ENCODE measurements at regions not wholly inside any gene's neighbourhood (a gene's known extent, or its start where the extent isn't known, plus 50 kb on each side); places are given as distances from the start of the nearest gene placed in this dataset.

DNA sequence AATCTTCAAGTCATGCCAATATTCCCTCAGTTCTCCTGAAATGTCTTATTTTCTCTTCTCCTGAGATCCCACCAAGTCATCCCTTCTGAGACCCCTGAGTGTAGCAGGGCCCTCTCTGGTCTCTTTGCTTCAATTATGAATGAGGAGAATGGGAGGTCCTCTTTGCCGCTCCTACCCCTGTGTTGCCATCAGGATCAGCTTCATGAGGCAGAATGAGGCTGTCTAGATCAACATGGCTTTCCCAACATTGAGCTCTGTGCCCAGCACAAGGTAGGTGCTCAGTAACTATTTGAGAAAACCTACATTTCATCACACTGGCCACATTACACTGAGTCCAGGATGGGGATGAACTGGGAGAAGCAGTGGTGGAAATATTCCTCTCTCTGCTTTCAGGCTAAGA is 107.2 kb downstream of the ZNF280B start:
- Histone ChIP-seq H3K27me3 (ENCODE audit: control insufficient read depth, insufficient read depth, low read length, poor library complexity, severe bottlenecking) (peaks cover 86% of the 10 kb centered on the region), H3K4me3 (ENCODE audit: insufficient read depth, low read depth, low read length) (no peak overlapping the region)

DNA sequence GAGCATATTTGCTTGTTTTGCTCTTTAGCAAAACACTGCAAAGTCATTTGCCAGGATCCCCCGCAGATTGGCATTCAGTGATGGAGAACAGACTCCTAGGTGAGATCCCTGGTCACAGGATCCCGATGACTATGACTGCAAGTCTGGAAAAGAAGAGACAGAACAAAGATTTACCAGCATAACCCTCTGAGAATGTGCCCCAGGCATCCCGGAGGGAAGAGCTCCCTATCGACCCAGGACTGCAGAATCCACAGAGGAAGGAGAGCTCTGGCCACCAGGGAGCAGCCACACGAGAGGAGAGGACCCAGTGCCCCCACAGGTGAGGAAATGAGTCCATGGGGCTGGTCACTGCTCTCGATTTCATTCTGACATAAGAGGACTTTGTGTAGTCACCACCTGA is 105.2 kb downstream of the ZNF280B start:
- H3K9me3 ChIP-seq (ENCODE audit: control insufficient read depth, low read length), result no peaks in the 10 kb centered on the region
- peaks cover 86% of the 10 kb centered on the region for H3K27me3 ChIP-seq (ENCODE audit: control insufficient read depth, insufficient read depth, low read length, poor library complexity, severe bottlenecking)
- H3K4me1 ChIP-seq (ENCODE audit: control insufficient read depth, insufficient read depth, low read length), result no peaks in the 10 kb centered on the region
- H3K27ac ChIP-seq (ENCODE audit: insufficient read depth, low read depth, low read length, poor library complexity, severe bottlenecking), result no peak overlapping the region
- no peak overlapping the region for H3K4me3 ChIP-seq (ENCODE audit: insufficient read depth, low read depth, low read length)
- 60 to 62% methylated on average over 6 of the region's 6 CpGs for WGBS, 2 experiments
- no peaks in the 10 kb centered on the region for H3K36me3 ChIP-seq (ENCODE audit: control insufficient read depth, insufficient read depth, low read length)

More for the DNA sequence above, 107.2 kb downstream of the ZNF280B start:
- Histone ChIP-seq H3K9me3 (ENCODE audit: control insufficient read depth, low read length) (no peaks in the 10 kb centered on the region), H3K36me3 (ENCODE audit: control insufficient read depth, insufficient read depth, low read length) (no peaks in the 10 kb centered on the region), H3K27ac (ENCODE audit: insufficient read depth, low read depth, low read length, poor library complexity, severe bottlenecking) (no peak overlapping the region), H3K4me1 (ENCODE audit: control insufficient read depth, insufficient read depth, low read length) (peaks cover 10% of the 10 kb centered on the region)
- 81 to 90% methylated on average over 1 of the region's 1 CpG for WGBS, 2 experiments

DNA sequence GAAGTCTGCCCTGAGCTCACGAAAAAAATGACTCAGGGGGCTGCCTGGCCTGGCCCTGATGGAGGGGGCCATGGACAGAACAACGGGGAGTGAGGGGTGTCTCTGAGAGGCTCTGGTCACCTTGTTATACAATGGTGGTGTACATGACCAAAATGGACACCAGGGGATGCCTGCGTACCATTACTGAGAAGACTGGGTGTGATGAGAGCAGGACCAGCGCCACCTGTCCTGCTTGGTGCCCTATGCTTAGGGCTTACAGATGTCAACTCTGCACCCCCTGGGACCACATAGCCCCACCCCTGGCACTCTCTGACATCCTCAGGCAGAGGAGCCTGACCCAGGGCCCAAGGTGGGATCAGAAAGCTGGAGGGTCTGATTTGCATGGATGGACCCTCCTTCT is 104.8 kb downstream of the ZNF280B start:
- H3K9me3 ChIP-seq (ENCODE audit: control insufficient read depth, low read length), result no peaks in the 10 kb centered on the region
- H3K27ac ChIP-seq (ENCODE audit: insufficient read depth, low read depth, low read length, poor library complexity, severe bottlenecking), result no peak overlapping the region
- peaks cover 86% of the 10 kb centered on the region for H3K27me3 ChIP-seq (ENCODE audit: control insufficient read depth, insufficient read depth, low read length, poor library complexity, severe bottlenecking)
- 79 to 86% methylated on average over 4 of the region's 4 CpGs for WGBS, 2 experiments
- no peaks in the 10 kb centered on the region for H3K36me3 ChIP-seq (ENCODE audit: control insufficient read depth, insufficient read depth, low read length)
- no peak overlapping the region for H3K4me3 ChIP-seq (ENCODE audit: insufficient read depth, low read depth, low read length)
- H3K4me1 ChIP-seq (ENCODE audit: control insufficient read depth, insufficient read depth, low read length), result no peaks in the 10 kb centered on the region

DNA sequence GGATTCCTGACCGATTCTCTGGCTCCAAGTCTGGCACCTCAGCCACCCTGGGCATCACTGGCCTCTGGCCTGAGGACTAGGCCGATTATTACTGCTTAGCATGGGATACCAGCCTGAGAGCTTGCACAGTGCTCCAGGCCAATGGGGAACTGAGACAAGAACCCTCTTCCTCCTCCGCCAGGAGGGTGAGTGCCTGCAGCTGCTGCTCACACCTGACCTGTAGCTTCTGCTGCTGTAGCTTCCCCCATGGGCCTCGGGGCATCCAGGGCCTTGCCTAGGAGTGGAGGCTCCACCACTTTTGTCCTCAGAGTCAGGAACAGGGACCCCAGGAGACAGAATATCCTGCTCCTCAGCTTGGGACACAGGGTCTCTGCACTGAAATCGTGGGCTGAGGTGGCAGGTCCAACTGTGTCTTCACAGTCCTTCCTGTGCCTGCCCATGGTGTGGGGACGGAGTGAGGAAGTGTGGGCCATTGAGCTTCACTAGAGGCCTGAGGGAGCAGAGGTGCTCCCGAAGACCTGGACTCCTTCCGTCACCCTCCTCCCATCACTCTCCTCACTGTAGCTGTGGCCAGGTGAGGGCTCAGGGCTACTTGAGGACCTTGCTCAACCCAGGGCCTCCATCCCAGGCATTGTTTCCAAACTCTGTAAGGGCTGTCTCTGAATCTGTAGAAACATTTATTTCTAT is 103.8 kb downstream of the ZNF280B start:
- Histone ChIP-seq H3K27ac (ENCODE audit: insufficient read depth, low read depth, low read length, poor library complexity, severe bottlenecking) (no peak overlapping the region), H3K4me1 (ENCODE audit: control insufficient read depth, insufficient read depth, low read length) (no peaks in the 10 kb centered on the region), H3K4me3 (ENCODE audit: insufficient read depth, low read depth, low read length) (no peak overlapping the region), H3K36me3 (ENCODE audit: control insufficient read depth, insufficient read depth, low read length) (no peaks in the 10 kb centered on the region), H3K27me3 (ENCODE audit: control insufficient read depth, insufficient read depth, low read length, poor library complexity, severe bottlenecking) (peaks cover 86% of the 10 kb centered on the region), H3K9me3 (ENCODE audit: control insufficient read depth, low read length) (no peaks in the 10 kb centered on the region)
- 81 to 90% methylated on average over 8 of the region's 8 CpGs for WGBS, 2 experiments

DNA sequence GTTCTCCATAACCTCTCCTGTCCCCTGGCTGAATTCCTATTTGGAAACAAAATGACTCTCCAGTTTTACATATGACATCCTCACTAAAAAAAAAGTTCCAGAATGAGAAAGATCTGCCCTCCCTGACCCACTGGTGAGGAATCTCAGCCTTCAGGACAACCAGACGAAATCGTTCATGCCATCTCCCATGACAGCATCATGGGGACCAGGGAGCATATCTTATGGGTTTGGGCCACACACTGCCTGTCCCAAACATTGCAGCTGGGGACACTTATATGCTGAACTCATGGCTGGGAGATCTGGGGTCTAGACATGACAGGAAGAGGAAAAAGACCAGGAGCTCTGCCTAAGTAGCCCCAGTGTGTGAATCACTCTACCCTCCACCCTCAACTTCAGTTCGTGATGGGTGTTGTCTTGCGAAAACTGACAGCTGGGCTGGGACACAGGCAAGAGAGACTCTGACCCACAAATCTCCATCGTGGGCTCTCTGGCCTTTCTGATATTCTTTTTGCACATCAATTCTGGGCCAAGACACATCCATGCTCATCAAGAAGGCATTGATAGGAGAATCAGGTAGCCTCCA is 102.0 kb downstream of the ZNF280B start:
- H3K4me1 ChIP-seq (ENCODE audit: control insufficient read depth, insufficient read depth, low read length), result no peaks in the 10 kb centered on the region
- 64 to 66% methylated on average over 5 of the region's 5 CpGs for WGBS, 2 experiments
- no peaks in the 10 kb centered on the region for H3K36me3 ChIP-seq (ENCODE audit: control insufficient read depth, insufficient read depth, low read length)
- no peaks in the 10 kb centered on the region for H3K9me3 ChIP-seq (ENCODE audit: control insufficient read depth, low read length)
- no peak overlapping the region for H3K4me3 ChIP-seq (ENCODE audit: insufficient read depth, low read depth, low read length)
- H3K27me3 ChIP-seq (ENCODE audit: control insufficient read depth, insufficient read depth, low read length, poor library complexity, severe bottlenecking), result peaks cover 80% of the 10 kb centered on the region
- H3K27ac ChIP-seq (ENCODE audit: insufficient read depth, low read depth, low read length, poor library complexity, severe bottlenecking), result no peak overlapping the region

DNA sequence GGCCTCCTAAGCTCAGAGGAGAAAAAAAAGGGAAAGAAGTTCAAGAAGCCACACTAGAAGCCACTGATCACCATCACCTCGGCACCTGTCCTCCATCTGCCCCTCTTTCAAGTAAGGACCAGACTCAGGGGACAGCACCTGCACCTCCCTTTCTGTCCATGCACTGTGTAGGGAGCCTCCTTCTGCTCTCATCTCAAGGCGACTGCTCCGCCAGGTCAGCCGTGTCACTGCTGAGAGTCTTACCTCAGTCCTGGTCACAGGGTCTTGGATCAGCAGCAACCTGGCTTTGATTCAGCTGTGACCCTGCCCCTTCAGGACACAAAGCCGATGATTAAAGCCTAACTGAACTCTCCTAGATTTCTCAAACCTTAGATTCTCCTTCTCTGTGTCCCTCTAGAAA is 101.5 kb downstream of the ZNF280B start:
- Histone ChIP-seq H3K27me3 (ENCODE audit: control insufficient read depth, insufficient read depth, low read length, poor library complexity, severe bottlenecking) (peaks cover 79% of the 10 kb centered on the region), H3K4me3 (ENCODE audit: insufficient read depth, low read depth, low read length) (no peak overlapping the region), H3K27ac (ENCODE audit: insufficient read depth, low read depth, low read length, poor library complexity, severe bottlenecking) (no peak overlapping the region), H3K4me1 (ENCODE audit: control insufficient read depth, insufficient read depth, low read length) (no peaks in the 10 kb centered on the region), H3K9me3 (ENCODE audit: control insufficient read depth, low read length) (no peaks in the 10 kb centered on the region), H3K36me3 (ENCODE audit: control insufficient read depth, insufficient read depth, low read length) (no peaks in the 10 kb centered on the region)
- 79% methylated on average over 5 of the region's 5 CpGs for WGBS, 2 experiments

DNA sequence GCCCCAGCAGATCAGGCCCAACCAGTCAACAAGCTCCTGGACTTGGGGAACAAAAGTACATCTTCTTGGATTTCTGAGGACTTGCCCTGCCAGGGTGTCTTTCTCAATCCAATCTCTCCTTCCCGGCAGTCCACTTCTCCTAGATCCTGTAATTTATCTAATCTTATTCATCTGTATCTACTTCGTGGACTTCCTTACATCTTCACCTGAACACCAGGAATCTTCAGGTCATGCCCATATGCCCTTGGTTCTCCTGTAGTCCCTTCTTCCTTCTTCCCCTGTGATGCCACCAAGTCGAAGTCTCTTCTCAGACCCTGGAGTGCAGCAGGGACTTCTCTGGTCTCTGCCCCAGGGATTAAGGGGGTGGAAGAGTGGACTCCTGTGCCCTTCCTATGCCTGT is 100.3 kb downstream of the ZNF280B start:
- WGBS, 2 experiments, result 66 to 68% methylated on average over 3 of the region's 3 CpGs

DNA sequence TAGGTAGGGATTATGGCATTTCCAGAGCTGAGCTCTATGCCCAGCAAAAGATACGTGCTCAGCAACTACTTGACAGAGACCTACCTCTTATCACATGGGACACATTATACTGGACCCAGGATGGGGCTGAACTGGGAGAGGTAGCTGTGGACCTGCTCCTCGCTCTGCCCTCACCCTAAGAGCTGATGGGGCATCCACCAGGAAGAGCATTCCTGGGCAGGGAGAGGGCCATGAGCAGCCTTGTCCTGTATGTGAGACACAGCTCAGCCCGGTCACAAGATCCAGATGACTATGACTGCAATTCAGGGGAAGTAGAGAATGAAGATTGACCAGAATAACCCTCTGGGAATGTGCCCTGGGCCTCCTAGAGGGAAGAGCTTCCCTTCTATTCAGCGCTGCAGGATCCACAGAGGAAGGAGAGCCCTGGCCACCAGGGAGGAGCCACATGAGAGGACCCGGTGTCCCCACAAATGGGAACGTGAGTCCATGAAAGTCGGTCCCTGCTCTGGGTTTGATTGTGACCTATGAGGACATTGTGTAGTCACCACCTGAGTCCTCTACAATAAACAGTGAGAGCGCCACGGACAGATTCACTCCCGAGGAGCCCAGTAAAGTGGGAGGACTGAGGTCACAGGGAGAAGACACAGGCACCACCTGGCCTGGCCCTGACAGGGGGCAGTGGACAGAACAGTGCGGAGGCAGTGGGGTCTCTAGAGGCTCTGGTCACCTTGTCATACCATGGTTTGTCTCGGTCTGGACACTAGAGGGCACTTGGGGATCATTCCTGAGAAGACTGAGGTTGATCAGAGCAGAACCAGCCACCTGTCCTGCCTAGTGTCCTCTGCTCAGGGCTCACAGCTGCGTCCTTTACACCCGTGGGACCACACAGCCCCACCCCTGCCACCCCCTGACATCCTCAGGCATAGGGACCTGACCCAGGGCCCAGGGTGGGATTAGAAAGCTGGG is 99.5 kb downstream of the ZNF280B start:
- WGBS, 2 experiments, result 49 to 51% methylated on average over 13 to 14 of the region's 14 CpGs
- H3K27me3 ChIP-seq (ENCODE audit: control insufficient read depth, insufficient read depth, low read length, poor library complexity, severe bottlenecking), result peaks cover 90% of the 10 kb centered on the region
- no peaks in the 10 kb centered on the region for H3K36me3 ChIP-seq (ENCODE audit: control insufficient read depth, insufficient read depth, low read length)
- no peaks in the 10 kb centered on the region for H3K4me1 ChIP-seq (ENCODE audit: control insufficient read depth, insufficient read depth, low read length)
- H3K4me3 ChIP-seq (ENCODE audit: insufficient read depth, low read depth, low read length), result no peak overlapping the region
- H3K9me3 ChIP-seq (ENCODE audit: control insufficient read depth, low read length), result no peaks in the 10 kb centered on the region
- no peak overlapping the region for H3K27ac ChIP-seq (ENCODE audit: insufficient read depth, low read depth, low read length, poor library complexity, severe bottlenecking)

More for the DNA sequence above, 100.3 kb downstream of the ZNF280B start:
- Histone ChIP-seq H3K27ac (ENCODE audit: insufficient read depth, low read depth, low read length, poor library complexity, severe bottlenecking) (no peak overlapping the region), H3K4me3 (ENCODE audit: insufficient read depth, low read depth, low read length) (no peak overlapping the region), H3K36me3 (ENCODE audit: control insufficient read depth, insufficient read depth, low read length) (no peaks in the 10 kb centered on the region), H3K4me1 (ENCODE audit: control insufficient read depth, insufficient read depth, low read length) (no peaks in the 10 kb centered on the region), H3K9me3 (ENCODE audit: control insufficient read depth, low read length) (no peaks in the 10 kb centered on the region), H3K27me3 (ENCODE audit: control insufficient read depth, insufficient read depth, low read length, poor library complexity, severe bottlenecking) (peaks cover 87% of the 10 kb centered on the region)

DNA sequence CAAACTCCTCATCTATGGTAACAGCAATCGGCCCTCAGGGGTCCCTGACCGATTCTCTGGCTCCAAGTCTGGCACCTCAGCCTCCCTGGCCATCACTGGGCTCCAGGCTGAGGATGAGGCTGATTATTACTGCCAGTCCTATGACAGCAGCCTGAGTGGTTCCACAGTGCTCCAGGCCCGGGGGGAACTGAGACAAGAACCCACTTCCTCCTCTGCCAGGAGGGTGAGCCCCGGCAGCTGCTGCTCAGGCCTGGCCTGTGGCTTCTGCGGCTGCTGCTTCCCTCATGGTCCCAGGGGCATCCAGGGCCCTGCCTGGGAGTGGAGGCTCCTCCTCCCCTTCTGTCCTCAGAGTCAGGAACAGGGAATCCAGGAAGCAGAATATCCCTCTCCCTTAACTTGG is 98.4 kb downstream of the ZNF280B start:
- Histone ChIP-seq H3K4me1 (ENCODE audit: control insufficient read depth, insufficient read depth, low read length) (no peaks in the 10 kb centered on the region), H3K9me3 (ENCODE audit: control insufficient read depth, low read length) (no peaks in the 10 kb centered on the region), H3K27ac (ENCODE audit: insufficient read depth, low read depth, low read length, poor library complexity, severe bottlenecking) (no peak overlapping the region), H3K36me3 (ENCODE audit: control insufficient read depth, insufficient read depth, low read length) (no peaks in the 10 kb centered on the region), H3K4me3 (ENCODE audit: insufficient read depth, low read depth, low read length) (no peak overlapping the region), H3K27me3 (ENCODE audit: control insufficient read depth, insufficient read depth, low read length, poor library complexity, severe bottlenecking) (peaks cover 92% of the 10 kb centered on the region)
- 78 to 82% methylated on average over 5 of the region's 5 CpGs for WGBS, 2 experiments

DNA sequence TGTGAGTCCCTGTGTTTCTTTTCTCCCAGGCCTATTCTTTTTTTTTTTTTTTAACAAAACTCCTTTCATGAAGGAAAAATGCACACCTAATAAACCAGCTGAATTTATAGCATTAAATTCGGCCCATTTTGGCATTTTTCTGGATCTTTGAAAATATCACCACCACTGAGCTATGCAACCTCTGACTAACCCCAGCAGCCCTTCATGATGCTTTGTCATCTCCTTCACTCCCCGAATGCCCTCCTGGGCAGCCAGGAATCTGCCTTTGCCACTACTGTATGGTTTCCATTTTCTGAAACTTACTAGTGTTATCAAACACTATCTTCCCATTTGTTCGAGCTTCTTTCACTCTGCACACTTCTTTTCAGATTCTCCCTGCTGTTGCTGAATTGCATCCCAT is 97.9 kb downstream of the ZNF280B start:
- no peak overlapping the region for H3K27ac ChIP-seq (ENCODE audit: insufficient read depth, low read depth, low read length, poor library complexity, severe bottlenecking)
- peaks cover 92% of the 10 kb centered on the region for H3K27me3 ChIP-seq (ENCODE audit: control insufficient read depth, insufficient read depth, low read length, poor library complexity, severe bottlenecking)
- 63% methylated on average over 3 of the region's 3 CpGs for WGBS, 2 experiments
- H3K4me3 ChIP-seq (ENCODE audit: insufficient read depth, low read depth, low read length), result no peak overlapping the region
- H3K36me3 ChIP-seq (ENCODE audit: control insufficient read depth, insufficient read depth, low read length), result no peaks in the 10 kb centered on the region
- no peaks in the 10 kb centered on the region for H3K4me1 ChIP-seq (ENCODE audit: control insufficient read depth, insufficient read depth, low read length)
- no peaks in the 10 kb centered on the region for H3K9me3 ChIP-seq (ENCODE audit: control insufficient read depth, low read length)
